Keratinocyte (primary cell): ENCODE measurements at regions not wholly inside any gene's neighbourhood (a gene's known extent, or its start where the extent isn't known, plus 50 kb on each side); places are given as distances from the start of the nearest gene placed in this dataset.

ENCODE experiments used
- EZH2 ChIP-seq: IDR thresholded peaks from one replicate; pipeline ENCODE4 v1.6.1; 2012; ENCODE audit warnings: inconsistent platforms, mild to moderate bottlenecking, low read length, moderate library complexity
- TF ChIP-seq, protein P1 (sequence below), 3 experiments: IDR thresholded peaks in 1 of 3; conservative IDR thresholded peaks in 1 of 3; optimal IDR thresholded peaks in 1 of 3; 2 replicates in 2 of 3; 3 replicates in 1 of 3; pipeline versions ENCODE3 to v1.5.1; 2011; ENCODE audit warnings: low read length in 3 of 3, mild to moderate bottlenecking in 3 of 3, moderate library complexity in 2 of 3, control low read depth in 1 of 3, inconsistent platforms in 1 of 3; ENCODE audit not compliant: insufficient read depth in 2 of 3; ENCODE audit errors: extremely low read depth in 1 of 3

DNA sequence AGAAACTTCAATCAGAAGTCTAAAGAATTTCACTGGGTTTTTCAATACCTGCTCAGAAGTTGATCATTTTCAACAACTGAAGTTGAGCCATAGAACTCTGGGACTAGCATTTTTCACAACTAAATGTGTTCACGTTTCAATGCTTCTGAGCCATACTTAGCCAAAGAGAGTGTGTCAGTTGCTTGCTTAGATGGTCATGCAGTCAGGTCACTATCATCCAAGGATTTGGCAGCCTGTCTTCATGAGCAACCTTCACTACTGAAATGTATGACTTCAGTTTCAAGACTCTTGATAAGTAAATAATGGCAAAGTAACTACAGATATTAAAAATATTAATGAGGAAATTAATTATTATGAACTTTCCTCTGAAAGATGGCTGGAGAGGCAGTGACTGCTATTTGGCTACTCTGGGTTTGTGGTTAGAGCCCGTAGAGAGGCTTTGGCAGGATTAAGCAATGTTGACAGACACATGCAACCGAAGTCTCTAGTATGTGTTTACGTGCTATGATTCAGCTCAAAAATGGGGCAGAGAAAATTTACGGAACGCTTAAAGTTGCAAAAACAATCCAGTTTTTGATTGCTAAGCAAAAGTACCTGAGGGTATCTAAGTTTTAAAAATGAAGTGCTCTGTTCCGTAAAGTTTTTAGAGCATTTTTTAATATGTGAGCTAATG is 133.8 kb downstream of the GMNC start:
- TF ChIP-seq, protein P1, sequence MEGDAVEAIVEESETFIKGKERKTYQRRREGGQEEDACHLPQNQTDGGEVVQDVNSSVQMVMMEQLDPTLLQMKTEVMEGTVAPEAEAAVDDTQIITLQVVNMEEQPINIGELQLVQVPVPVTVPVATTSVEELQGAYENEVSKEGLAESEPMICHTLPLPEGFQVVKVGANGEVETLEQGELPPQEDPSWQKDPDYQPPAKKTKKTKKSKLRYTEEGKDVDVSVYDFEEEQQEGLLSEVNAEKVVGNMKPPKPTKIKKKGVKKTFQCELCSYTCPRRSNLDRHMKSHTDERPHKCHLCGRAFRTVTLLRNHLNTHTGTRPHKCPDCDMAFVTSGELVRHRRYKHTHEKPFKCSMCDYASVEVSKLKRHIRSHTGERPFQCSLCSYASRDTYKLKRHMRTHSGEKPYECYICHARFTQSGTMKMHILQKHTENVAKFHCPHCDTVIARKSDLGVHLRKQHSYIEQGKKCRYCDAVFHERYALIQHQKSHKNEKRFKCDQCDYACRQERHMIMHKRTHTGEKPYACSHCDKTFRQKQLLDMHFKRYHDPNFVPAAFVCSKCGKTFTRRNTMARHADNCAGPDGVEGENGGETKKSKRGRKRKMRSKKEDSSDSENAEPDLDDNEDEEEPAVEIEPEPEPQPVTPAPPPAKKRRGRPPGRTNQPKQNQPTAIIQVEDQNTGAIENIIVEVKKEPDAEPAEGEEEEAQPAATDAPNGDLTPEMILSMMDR (optimal IDR thresholded peaks at IDR 0.05 in 1 of 3, IDR thresholded peaks at IDR 0.05 in 1 of 3, conservative IDR thresholded peaks at IDR 0.05 in 1 of 3; ENCODE audit: extremely low read depth in 1 of 3, insufficient read depth in 2 of 3, low read length in 3 of 3), result no peak
- TF ChIP-seq EZH2, result no peak
